ENCODE measurements at regions not wholly inside any gene's neighbourhood (a gene's known extent, or its start where the extent isn't known, plus 50 kb on each side); places are given as distances from the start of the nearest gene placed in this dataset.

GRCh38 chr1:81209461-81209860 lies 591.3 kb upstream of the ADGRL2 start:
- DNase-seq (ENCODE audit: low spot score) = no peak
- TF ChIP-seq CTCF (IDR thresholded peaks at IDR 0.05; ENCODE audit: extremely low read depth, insufficient read depth, missing control alignments) = no peak
- in situ Hi-C loops (cut with MboI; ENCODE audit: low pct_unique_long_range_greater_than_20kb, low sequenced_read_pairs, unreplicated experiment) = no loop called here

- in situ Hi-C loops (cut with MboI; ENCODE audit: low pct_unique_long_range_greater_than_20kb, low sequenced_read_pairs, unreplicated experiment) = no loop called here
- no peak for TF ChIP-seq CTCF (IDR thresholded peaks at IDR 0.05; ENCODE audit: extremely low read depth, insufficient read depth, missing control alignments)
- no peak for DNase-seq (ENCODE audit: low spot score)
Observed at GRCh38 chr1:81208441-81208840, 592.3 kb upstream of the ADGRL2 start.

GRCh38 chr1:81205956-81206355 lies 594.8 kb upstream of the ADGRL2 start:
- TF ChIP-seq CTCF (IDR thresholded peaks at IDR 0.05; ENCODE audit: extremely low read depth, insufficient read depth, missing control alignments) = no peak
- DNase-seq (ENCODE audit: low spot score) = no peak
- in situ Hi-C loops (cut with MboI; ENCODE audit: low pct_unique_long_range_greater_than_20kb, low sequenced_read_pairs, unreplicated experiment) = no loop called here

GRCh38 chr1:81201779-81202178 lies 599.0 kb upstream of the ADGRL2 start:
- in situ Hi-C loops (cut with MboI; ENCODE audit: low pct_unique_long_range_greater_than_20kb, low sequenced_read_pairs, unreplicated experiment) = no loop called here
- DNase-seq (ENCODE audit: low spot score) = no peak
- TF ChIP-seq CTCF (IDR thresholded peaks at IDR 0.05; ENCODE audit: extremely low read depth, insufficient read depth, missing control alignments) = no peak

GRCh38 chr1:81197591-81197990 lies 603.1 kb upstream of the ADGRL2 start:
- in situ Hi-C loops (cut with MboI; ENCODE audit: low pct_unique_long_range_greater_than_20kb, low sequenced_read_pairs, unreplicated experiment) = no loop called here
- no peak for TF ChIP-seq CTCF (IDR thresholded peaks at IDR 0.05; ENCODE audit: extremely low read depth, insufficient read depth, missing control alignments)
- no peak for DNase-seq (ENCODE audit: low spot score)

- no peak for DNase-seq (ENCODE audit: low spot score)
- in situ Hi-C loops (cut with MboI; ENCODE audit: low pct_unique_long_range_greater_than_20kb, low sequenced_read_pairs, unreplicated experiment) = no loop called here
- no peak for TF ChIP-seq CTCF (IDR thresholded peaks at IDR 0.05; ENCODE audit: extremely low read depth, insufficient read depth, missing control alignments)
Observed at GRCh38 chr1:81192647-81193642, 607.8 kb upstream of the ADGRL2 start.

Measured in GM13977 (cell line).